NCI-H1092 (cell line): ENCODE measurements at regions not wholly inside any gene's neighbourhood (a gene's known extent, or its start where the extent isn't known, plus 50 kb on each side); places are given as distances from the start of the nearest gene placed in this dataset.

ENCODE experiments used
- DNase-seq: peaks from one replicate; lab custom pipeline; 2025; lab: John Stamatoyannopoulos, UW

DNA sequence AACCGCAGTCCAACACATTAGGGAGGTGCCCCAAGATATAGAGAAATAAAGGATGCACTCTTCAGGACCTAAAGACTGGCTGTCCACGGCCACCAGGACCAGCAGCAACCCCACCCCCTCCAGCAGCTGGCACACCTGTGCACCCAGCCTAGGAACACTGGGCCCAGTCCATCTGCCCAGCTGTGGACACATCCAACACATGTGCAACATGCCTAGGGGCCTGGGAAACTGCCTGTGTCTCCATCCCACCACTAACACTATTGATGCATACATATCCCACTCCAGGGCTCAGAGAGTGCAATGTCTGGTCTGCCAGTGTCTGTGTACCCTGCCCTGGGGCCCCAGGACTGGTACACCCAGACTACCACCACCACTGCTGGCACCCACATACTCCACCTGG, 1781.3 kb downstream of the MAT2B start:
- DNase-seq, result no peak

DNA sequence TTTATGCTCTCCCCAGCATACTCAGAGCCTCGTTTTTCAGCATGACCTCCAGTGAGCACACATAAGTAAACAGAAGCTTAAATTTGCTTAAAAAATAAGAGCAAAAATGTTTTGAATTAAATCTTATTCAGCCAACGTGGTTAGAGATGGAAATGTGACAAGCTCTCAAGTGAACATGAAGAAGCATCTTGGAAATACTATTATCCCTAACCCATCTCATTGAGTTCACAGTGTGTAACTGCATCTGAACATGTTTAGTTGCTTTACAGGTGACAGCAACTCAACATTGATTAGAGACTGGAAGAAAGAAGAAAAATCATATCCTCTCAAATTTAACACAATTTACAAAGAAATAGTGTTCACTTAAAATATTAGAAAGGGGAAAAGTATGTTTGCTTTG, 1785.1 kb downstream of the MAT2B start:
- DNase-seq, result no peak

DNA sequence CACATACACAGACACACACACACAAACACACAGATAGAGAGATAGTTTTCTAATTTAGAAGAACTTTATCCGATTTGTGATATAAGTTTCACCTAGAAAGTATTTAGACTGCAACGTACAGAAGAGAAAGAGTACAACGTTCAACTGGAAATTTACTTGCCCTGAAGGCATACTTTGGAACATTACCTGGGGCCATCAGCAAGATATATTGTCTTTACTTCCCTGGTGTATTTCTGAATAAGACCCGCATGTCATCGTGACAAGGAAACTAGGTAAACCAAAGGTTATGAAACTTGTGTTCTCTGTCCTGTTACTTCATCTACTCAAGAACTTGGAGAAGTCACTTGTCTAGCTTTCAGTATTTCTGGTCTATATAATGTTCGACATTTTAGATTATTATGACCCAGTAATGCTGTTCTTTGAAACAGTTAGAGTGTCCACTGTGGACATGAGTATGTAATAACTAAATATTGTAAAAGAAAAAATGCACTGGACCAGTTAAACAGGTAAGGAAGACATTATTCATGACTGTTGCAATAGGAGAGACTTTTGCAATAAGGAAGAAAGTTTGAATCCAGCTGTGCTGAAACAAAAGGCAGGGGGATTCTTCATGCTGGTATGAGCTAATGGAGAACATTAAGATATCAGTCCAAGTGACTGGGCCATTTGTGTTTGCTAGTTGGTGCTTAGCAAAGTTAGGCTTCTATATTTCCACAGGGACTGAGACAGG, 1791.1 kb downstream of the MAT2B start:
- DNase-seq, result no peak

DNA sequence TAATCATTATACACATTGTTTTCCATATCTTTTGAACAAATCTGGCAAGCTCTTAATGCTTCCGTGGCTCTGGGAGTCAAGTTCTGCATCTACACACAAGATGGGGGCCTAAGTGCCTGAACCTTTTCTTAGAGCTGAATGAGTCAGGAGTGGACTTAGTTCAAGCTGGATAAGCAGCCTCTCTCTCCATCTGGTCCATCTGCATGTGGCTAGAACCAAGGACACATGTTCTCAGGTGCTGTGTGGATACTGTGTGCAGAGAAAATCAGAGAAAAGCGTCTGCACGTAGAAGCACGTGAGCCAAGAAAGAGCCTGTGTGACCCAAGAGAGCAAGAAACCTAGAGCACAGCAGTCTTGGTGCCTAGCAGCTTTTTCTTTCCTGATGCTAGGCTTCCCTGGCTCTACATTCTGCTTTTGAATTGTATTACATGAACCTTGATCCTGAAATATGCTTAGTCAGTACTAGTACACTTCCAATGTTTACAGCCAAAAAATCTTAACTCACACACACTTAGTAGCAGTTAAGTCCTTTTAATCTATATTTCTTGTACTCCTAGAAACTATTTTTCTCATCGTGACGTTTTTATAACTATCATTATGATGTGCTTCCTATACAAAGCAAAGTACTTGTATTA, 1798.9 kb downstream of the MAT2B start:
- DNase-seq, result no peak

DNA sequence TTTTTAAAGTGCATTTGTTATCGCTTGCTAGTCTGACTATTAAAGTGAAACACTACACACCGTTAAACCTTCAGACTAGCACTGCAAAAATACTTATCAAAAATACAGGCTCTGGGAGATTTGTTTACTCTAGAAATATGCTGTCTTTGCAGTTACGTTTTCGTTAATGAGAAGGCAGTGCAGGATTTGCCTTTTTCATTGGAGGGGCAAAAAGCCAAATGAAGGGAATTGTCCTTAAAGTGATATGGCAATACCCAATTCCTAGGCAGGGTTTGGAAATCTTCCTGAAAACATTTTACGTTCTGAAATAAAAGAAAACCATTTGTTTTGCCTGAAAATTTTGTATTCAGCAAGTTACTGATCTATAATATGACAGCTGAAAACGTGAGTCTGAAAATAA, 1800.2 kb downstream of the MAT2B start:
- DNase-seq, result no peak

DNA sequence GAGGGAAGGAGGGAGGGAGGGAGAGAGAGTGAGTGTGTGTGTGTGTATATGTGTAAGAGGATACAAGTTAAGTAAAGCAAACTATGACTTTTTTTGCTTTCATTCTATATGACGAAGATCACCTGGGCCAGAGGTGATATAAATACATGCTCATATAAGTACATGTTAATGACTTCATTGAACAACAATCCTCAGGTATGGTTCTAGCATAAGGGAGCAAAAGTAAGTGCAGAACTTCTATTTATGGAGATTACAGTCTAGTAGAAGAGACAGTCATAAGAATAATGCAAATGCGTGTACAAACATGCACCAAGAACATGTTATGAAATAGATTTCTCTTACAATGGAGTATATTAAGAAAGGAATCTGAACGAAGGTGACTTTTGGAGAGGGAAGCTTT, 1804.0 kb downstream of the MAT2B start:
- no peak for DNase-seq

DNA sequence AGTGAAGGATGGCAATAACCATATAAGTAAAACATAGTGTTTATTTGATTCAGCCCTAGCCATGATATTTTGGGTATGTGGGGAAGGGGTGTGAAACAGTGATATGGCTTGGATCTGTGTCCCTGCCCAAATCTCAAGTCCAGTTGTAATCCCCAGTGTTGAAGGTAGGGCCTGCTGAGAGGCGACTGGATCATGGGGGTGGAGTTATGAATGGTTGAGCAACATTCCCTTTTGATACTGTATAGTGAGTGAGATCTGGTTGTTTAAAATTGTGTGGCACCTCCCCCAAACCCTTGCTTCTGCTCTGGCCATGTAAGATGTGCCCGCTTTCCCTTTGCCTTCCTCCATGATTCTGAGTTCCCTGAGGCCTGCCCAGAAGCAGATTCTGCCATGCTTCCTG, 1804.6 kb downstream of the MAT2B start:
- no peak for DNase-seq

DNA sequence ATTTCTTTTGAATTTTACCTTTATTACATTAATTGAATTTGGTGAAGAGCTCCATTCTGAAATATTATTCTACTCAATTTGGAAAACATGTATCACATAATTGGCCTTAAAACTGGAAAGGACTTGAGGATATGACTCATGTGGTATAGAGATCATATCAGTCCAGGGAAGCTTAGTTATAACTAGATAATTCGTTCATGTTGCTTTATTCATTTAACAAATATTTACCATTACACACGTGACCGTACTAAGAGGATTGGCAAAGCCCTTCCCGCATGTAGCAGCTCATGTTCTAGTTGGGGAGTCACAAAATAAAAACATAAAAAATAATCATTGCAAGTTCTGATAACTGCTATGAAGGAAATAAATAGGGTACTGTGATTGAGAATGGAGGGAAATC, 1816.5 kb downstream of the MAT2B start:
- no peak for DNase-seq

DNA sequence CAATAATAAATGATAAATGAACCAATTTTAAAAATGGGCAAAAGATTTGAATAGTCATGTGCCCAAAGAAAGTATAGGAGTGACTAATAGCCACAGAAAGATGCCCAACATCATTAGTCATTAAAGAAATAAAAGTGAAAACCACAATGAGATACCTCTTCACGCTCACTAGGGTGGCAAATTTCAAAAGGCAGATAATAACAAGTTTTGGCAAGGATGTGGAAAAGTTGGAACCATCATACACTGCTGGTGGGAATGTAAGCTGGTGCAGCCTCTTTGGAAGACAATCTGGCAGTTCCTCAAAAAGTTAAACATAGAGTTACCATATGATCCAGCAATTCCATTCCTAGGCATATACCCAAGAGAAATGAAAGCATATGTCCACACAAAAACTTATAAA, 1819.8 kb downstream of the MAT2B start:
- DNase-seq, result no peak

DNA sequence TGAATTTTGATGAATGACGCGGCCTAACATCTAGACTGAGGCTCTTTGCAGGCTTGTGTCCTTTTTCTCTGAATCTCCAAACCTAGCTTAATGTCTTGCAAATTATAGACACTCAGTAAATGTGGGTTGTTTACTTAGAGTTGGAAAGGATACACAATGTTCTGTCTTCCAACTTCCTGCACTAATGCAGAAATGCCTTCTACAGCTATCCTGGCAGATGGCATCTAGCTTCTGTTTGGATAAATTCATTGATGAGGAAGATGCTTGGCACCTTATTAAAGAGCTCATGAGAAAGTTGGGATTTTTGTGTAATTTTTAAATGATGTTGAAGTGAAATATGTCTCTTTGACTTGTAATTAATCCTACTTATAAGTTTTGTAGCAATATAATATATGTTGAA, 1822.2 kb downstream of the MAT2B start:
- no peak for DNase-seq

DNA sequence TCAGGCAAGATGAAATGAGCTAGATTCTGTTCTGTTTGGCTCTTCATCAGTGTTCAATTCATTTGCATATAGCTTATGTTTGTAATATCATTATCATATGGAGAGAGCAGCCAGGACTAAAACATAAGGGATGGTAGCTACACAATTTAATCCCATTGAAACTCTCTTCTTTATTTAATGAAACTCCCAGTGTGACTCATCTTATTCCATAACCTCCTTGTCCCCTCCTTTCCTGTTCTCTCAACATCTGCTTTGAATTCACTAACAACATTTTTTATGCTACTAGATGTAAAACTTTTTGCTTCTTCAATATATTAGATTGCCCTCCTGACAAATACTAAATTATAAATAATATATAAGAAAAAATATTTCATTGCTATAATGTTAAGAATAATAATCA, 1823.4 kb downstream of the MAT2B start:
- no peak for DNase-seq

DNA sequence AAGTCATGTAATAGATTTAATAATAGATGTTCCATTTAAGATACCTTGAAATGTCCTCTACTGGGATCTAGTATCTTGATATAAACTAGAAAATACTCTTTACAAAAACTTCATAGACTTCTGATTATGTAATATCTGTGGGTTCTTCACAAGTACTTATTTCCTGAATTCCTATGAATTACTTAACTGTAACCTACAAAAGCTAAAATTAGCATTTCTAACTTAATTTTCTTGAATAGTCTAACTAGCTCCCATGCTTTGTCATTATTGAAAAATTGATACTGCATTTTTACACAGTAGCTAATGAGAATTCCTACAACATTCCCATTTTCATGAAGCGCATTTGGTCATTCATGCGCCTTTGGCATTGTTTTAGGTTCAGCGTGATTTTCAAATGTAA, 1828.2 kb downstream of the MAT2B start:
- no peak for DNase-seq

DNA sequence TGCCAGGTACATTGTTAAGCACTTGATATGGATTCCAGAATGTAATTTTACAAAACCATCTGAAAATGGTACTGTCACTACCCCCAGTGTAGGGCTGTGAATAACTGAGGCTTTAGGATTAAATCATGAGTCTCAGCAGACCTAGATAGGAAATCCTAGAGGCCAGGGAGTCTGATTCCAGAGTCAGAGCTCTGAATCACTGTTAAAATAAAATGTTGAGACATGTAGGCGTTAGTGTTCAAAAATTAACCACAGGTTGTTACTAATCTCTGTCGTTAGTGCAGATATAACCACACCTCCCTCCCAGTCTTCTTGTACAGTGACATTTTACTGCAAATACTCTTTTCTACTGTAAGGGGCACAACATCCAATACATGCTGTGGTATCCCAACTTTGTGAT, 1828.8 kb downstream of the MAT2B start:
- no peak for DNase-seq

DNA sequence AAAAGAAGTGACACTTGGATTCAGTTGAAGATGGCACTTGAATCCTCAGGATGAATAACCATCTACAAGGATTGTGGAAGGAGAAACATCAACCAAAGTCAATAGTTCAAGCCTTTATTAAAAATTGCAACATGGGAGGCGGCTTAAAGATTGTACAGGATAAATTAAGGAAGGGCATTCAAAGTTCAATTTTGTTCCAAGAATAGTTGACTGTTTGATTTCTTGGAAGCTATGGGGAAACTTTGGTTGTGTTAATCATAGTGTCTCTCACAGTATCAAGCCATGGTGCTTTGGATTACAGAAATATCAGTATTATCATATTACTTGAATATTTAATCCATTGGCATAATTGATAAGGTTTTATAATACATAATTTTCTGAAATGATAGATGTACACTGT, 1844.3 kb downstream of the MAT2B start:
- no peak for DNase-seq

DNA sequence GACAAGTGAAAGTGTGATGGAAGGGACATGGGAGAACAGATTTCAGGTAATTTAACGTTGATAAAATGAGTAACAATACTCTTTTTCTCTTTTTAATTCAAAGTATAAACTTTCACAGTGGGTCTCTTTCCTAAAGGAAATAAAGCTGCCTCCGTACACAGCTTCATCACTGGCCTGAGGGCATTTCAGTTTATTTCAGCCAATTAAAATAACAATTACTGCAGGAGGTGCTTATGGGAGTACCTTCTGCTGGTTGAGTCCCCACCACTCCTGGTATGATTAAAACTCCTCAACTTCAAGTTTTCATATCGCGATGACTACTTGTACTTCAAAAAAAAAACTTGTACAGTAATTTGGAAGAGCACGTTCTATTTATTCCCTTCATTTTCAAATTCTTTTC, 1845.9 kb downstream of the MAT2B start:
- no peak for DNase-seq

DNA sequence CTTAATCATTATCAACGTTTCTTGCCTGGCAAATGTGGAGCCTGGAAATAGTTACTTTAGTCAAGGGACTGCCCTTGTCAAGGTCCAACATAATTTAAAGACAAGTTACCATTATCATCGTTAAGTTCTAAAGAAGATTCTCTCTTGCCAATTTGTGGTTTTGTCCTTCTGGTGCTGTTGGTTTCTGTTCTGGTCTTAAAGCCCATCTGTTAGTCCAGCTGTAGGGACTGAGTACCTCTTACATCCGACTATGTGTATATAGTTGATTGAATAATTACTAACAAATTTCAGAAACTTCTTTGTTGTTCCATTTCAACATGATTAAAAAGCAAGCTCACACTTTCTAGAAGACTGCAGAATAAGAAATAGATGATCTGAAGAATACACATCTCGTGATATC, 1854.9 kb downstream of the MAT2B start:
- DNase-seq, result no peak

DNA sequence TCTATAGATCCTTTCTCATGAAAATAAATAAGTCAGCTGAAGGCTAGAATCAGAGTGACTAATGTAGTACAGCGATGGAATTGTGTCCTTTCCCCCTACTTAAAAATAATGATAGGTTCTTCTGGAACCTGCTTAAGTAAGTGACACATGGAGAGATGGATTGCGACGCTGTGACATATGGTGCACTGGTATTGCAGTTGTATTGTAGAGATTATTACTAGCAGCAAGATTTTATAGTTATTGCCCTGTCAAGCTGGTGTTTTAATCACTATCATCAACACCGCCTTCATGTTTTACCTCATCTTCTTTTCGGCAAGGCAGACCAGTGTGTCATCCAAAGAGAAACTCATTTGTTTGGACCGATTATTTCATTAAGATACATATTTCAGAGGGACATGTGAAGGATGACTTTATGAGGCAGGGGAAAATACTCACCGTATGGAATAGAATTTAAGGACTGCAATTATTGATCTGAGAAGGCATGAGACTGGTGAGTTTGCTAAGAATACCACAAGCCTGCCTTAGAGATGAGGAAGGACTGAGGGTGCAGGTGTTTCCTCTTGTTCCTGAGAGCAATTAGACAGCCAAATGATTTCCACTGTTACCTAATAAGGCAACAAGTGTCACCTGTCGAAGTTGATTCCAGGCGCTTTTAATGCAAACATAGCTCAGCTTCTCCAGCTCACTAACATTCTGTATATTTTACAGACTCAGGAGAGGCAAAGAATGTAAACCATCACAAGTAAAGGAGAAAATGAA, 1855.5 kb downstream of the MAT2B start:
- DNase-seq, result no peak

DNA sequence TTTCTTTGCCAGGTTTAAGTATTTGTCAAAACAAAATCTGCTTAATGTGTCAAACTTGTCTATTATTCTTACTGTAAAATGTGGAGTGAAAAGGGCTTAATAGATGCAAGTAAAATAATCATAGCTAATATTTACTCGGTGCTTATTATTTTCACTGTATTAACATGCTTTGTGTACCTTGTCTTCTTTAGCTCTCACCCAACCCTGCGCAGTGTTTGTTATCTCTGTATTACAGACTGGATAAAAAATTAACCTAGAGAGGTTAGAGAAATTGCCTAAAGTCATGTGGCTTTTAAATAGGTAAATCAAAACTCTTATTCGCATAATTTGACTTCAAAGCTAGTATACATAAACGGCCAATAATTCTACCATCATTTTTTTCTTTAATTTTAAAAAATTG, 1864.8 kb downstream of the MAT2B start:
- no peak for DNase-seq

DNA sequence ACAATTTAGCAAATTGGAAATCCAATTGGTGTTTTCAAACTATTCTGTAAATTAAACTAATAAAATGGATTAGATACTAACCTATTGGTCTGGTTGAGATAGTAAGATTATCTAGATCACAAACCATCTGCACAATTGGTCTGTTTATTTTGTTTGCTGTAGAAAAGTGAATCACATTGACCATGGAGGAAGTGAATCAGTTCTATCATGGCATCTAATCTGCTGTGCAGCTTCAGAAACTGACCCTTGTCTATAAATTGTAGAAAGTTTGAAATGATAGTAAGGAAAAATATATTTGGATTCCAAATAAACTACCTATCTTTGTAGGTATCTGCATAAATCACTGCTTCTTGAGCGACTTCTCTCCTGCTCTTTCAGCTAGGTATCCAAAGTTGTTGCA, 1865.4 kb downstream of the MAT2B start:
- no peak for DNase-seq

DNA sequence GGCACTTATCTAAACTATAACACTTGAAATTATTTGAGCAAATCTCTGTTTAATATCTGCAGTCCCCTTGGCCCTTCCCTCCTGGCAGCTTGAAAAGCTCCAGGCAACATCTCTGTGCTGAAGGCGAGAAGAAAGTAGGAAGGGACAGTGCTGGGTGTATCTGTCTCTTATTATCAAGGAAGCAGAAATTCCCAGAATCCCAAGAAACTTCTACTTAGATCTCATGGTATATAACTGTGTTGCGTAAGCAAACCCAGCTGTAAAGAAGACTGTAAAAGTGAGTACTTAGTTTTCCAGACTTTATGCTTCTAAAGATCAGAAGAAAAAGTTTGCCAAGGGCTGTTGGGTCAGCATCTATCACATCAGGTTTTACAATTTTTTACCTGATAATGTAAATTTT, 1869.8 kb downstream of the MAT2B start:
- DNase-seq, result no peak

DNA sequence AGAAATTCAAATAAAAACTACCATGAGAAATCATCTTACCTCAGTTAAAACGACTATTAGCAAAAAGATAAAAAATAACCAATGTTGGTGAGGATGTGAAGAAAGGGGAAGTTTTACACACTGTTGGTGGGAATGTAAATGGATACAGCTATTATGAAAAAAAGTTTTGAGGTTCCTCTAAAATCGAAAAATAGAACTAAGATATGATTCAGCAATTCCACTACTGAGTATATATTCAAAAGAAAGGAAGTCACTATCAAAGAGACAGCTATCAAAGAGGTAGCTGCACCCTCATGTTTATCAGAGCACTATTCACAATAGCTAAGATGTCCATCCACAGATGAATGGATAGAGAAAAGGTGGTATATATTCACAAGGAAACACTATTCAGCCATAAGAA, 1888.4 kb downstream of the MAT2B start:
- DNase-seq, result no peak

DNA sequence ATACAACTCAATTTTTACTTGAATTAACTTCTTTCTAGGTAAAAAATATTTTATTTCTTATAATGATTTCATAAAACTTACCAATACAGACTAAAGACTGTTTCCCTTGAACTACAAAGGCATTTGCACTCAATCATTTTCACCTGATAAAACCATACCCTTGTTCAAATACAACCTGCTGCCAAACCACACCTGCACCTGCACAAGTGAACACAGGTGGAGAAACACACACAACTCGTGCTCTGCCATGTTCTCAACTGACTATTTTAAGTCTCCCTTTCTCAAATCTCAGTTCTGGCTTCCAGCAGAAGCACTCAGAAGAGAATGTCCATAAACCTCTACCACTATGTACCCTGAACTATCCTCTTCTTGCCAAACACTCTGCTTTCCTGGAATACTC, 1892.1 kb downstream of the MAT2B start:
- DNase-seq, result no peak

DNA sequence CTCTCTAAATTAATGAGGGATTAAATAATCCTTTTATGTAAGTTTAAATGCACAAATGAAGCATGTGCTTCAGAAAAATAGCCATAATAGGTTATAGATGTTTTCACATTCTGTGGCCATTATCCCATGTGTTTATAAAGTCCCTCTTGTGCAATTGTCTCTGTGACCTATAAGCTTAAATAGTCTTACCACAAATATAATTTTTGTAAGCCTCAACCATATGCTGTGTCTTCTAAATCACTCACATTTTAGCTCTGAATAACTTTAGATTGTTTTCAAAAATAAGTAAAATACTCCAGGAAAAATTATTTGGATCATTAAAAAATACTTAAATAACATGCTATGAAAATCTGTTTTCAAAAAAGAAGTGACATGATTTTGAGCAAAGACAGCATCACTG, 1894.7 kb downstream of the MAT2B start:
- DNase-seq, result no peak
